Stimulated activated CD4-positive, alpha-beta T cell treated with anti-CD3 and anti-CD28 coated beads, Interleukin-1b, Interleukin-23, amount 100 ng/mL, for 24 hours (primary cell): ENCODE measurements at regions not wholly inside any gene's neighbourhood (a gene's known extent, or its start where the extent isn't known, plus 50 kb on each side); places are given as distances from the start of the nearest gene placed in this dataset.
"Not testable (repeated sequence)": the region's sequence is repeated elsewhere in the genome, so short reads cannot be mapped to it uniquely, and the experiment has no call there.

Source experiments
- DNase-seq, 4 experiments: peaks; one replicate each; pipeline ENCODE4 v3.0.0-alpha.2; 2020; ENCODE audit warnings: low read depth in 4 of 4, low spot score in 1 of 4

- no peak for DNase-seq
Measured at GRCh38 chr2:184993746-184994145, 395.4 kb downstream of the ZNF804A start.

- DNase-seq = no peak
Measured at GRCh38 chr2:185006481-185006880, 408.2 kb downstream of the ZNF804A start.

- DNase-seq = no peak
Measured at GRCh38 chr2:185012643-185013042, 414.3 kb downstream of the ZNF804A start.

GRCh38 chr2:185014076-185014475, 415.7 kb downstream of the ZNF804A start:
- no peak for DNase-seq

GRCh38 chr2:185025891-185026290, 427.6 kb downstream of the ZNF804A start:
- DNase-seq = not testable (repeated sequence)

GRCh38 chr2:185035906-185036305, 437.6 kb downstream of the ZNF804A start:
- DNase-seq = no peak

GRCh38 chr2:185044323-185044874, 446.1 kb downstream of the ZNF804A start:
- no peak for DNase-seq

- DNase-seq = no peak
Measured at GRCh38 chr2:185050804-185051203, 452.5 kb downstream of the ZNF804A start.

- DNase-seq = no peak
Measured at GRCh38 chr2:185063761-185064160, 465.4 kb downstream of the ZNF804A start.

- DNase-seq = no peak
Measured at GRCh38 chr2:185066128-185066527, 467.8 kb downstream of the ZNF804A start.

- no peak for DNase-seq
Measured at GRCh38 chr2:185069107-185069506, 470.8 kb downstream of the ZNF804A start.

GRCh38 chr2:185074156-185074555, 475.8 kb downstream of the ZNF804A start:
- no peak for DNase-seq

GRCh38 chr2:185082749-185083148, 484.4 kb downstream of the ZNF804A start:
- DNase-seq = no peak

- DNase-seq = no peak
Measured at GRCh38 chr2:185108588-185108987, 510.3 kb downstream of the ZNF804A start.

- DNase-seq = no peak
Measured at GRCh38 chr2:185127412-185127811, 529.1 kb downstream of the ZNF804A start.

GRCh38 chr2:185128346-185128745, 530.0 kb downstream of the ZNF804A start:
- no peak for DNase-seq

- DNase-seq = no peak
Measured at GRCh38 chr2:185128996-185129395, 530.7 kb downstream of the ZNF804A start.

GRCh38 chr2:185130685-185131084, 532.4 kb downstream of the ZNF804A start:
- DNase-seq = no peak

- no peak for DNase-seq
Measured at GRCh38 chr2:185132501-185133041, 534.2 kb downstream of the ZNF804A start.

- no peak for DNase-seq
Measured at GRCh38 chr2:185137700-185138099, 539.4 kb downstream of the ZNF804A start.

GRCh38 chr2:185142677-185143076, 544.3 kb downstream of the ZNF804A start:
- no peak for DNase-seq

GRCh38 chr2:185144159-185144919, 546.0 kb downstream of the ZNF804A start:
- DNase-seq = no peak
